GM12891 (cell line): ENCODE measurements at regions not wholly inside any gene's neighbourhood (a gene's known extent, or its start where the extent isn't known, plus 50 kb on each side); places are given as distances from the start of the nearest gene placed in this dataset.

Source experiments
- PAX5 ChIP-seq: IDR thresholded peaks from 2 replicates; pipeline ENCODE4 v1.6.1; 2011; ENCODE audit warnings: low read length, moderate library complexity, mild to moderate bottlenecking; ENCODE audit not compliant: insufficient read depth, severe bottlenecking
- POLR2A ChIP-seq: IDR thresholded peaks from 2 replicates; pipeline ENCODE4 v1.6.1; 2011; ENCODE audit warnings: low read depth, low read length, control low read depth
- POLR2AphosphoS5 ChIP-seq: IDR thresholded peaks from 2 replicates; pipeline ENCODE4 v1.6.1; 2011; ENCODE audit warnings: low read depth, low read length, control low read depth
- POU2F2 ChIP-seq: IDR thresholded peaks from 2 replicates; pipeline ENCODE4 v1.6.1; 2011; ENCODE audit warnings: low read depth, mild to moderate bottlenecking, control low read depth, low read length, moderate library complexity
- SPI1 ChIP-seq: IDR thresholded peaks from 2 replicates; pipeline ENCODE4 v1.6.1; 2011; ENCODE audit warnings: low read depth, low read length, control low read depth
- TAF1 ChIP-seq: IDR thresholded peaks from 2 replicates; pipeline ENCODE4 v1.6.1; 2011; ENCODE audit warnings: low read depth, low read length, control low read depth

DNA sequence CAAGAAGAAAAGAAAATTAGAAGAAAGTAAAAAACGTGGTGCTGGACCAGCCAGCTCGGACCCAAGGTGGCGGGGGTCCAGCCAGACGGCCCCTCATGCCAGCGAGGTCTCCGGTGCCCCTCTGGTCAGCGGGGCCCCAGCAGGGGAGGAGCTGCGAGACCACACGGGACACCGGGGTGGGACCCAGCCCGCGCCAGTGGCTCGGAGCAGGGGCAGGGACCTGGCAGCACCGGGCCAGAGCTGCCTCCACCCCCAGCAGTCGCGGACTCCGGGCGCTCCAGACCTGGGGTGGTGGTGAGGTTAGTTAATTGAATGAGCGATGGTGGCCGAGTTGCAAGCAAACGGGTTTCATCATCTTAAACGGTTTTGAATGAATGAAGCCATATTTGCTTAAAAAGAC lies 289.9 kb upstream of the MC4R start:
- TF ChIP-seq POLR2A: no peak
- TF ChIP-seq POLR2AphosphoS5: no peak
- TF ChIP-seq TAF1: no peak
- no peak for TF ChIP-seq PAX5
- TF ChIP-seq SPI1: no peak
- TF ChIP-seq POU2F2: no peak
